ENCODE measurements at regions not wholly inside any gene's neighbourhood (a gene's known extent, or its start where the extent isn't known, plus 50 kb on each side); places are given as distances from the start of the nearest gene placed in this dataset.
A peak's percentile ranks its signal among the peaks of the same experiment; 100 is the strongest.
"Not testable (repeated sequence)": the region's sequence is repeated elsewhere in the genome, so short reads cannot be mapped to it uniquely, and the experiment has no call there.

DNA sequence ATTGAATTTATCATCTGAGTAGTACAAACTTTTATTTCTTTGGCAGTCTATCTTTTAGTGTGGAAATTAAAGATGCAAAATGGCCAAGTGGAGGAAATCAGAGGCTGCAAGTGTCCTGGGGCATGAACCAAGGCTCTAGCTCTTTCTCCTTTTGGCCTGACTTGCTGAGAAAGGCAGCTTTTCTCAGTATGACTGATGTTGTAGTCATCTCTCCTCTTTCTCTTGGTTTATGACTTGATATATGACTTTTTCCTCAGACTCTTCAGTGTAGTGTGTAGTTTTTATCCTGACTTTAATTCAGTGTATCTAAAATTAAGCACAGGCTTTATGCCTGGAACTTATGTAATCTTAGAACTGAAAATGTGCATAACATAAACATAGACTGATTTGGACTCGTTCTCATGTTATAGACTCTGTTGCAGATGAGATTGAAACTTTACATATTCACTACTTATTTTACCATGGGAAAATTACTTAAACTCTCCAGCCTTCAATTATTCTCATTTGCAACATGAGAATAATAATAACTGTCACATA, 65.7 kb downstream of the SLITRK5 start:
- DNase-seq (ENCODE audit: low spot score in 2 of 2) (no peak), FAIRE-seq (no peak)

- FAIRE-seq (no peak), DNase-seq (ENCODE audit: low spot score in 2 of 2) (no peak)
Observed at GRCh38 chr13:87754097-87754496, 82.9 kb downstream of the SLITRK5 start.

GRCh38 chr13:87769445-87769844, 98.3 kb downstream of the SLITRK5 start:
- FAIRE-seq (no peak), DNase-seq (ENCODE audit: low spot score in 2 of 2) (no peak)

DNA sequence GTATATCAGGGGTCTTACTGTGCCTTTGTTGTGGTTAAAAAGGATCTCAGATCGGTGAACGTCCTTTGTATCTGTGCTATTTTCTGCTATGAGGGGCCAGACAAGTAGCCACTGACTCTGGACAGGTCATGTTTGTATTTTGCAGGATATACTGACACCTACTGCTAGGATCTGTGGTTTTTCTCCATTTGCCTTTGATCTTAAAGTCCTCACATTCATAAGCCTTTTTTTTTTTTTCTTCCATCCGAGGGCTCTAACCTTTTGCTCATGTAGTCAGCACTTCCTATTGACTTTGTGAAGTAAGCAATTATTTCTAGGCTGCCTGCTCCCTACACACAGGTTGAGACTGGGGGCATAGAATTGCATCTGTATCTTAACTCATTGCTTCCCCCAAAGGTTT, 106.2 kb downstream of the SLITRK5 start:
- no peak for DNase-seq (ENCODE audit: low spot score in 2 of 2)
- no peak for FAIRE-seq

- DNase-seq (ENCODE audit: low spot score in 2 of 2) (no peak), FAIRE-seq (no peak)
Observed at GRCh38 chr13:87778128-87778527, 107.0 kb downstream of the SLITRK5 start.

- DNase-seq (ENCODE audit: low spot score in 2 of 2): no peak
- no peak for FAIRE-seq
Observed at GRCh38 chr13:87779426-87779825, 108.3 kb downstream of the SLITRK5 start.

DNA sequence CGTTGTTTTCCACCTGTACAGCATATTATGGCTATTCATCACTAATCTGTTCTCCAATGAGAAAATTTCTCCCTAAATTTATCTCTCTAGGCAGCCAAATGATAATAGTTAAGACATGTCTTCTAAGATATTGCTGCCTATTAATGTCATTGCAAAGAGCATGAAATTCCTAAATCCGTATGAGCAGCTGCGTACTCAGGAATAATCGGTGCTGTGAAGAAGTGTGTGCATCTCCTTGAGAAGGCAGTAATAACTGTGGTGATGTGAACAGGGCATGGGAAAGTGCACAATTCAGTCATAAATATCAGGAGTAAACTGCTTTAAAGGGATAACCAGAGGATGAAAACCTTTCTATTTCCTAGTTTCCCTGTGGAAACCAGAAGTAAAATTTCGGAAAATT, 112.2 kb downstream of the SLITRK5 start:
- FAIRE-seq (no peak), DNase-seq (ENCODE audit: low spot score in 2 of 2) (no peak)

DNA sequence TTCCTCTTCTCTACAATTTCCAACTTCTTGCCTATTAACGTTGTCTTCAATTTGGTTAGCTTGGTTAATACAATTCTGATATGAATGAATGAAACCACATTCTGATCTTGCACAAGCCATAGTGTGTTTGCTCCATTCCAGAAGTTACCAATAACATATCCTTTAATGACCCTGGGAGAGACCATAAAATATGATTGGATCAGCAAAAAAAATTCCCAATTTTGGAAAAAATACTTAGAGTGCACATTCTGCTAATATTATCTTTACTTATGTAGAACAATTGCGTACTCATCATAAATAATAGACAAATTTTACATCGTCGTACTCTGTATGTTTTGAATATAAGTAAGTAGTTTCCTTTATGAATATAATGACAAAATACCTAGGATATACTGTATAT, 117.2 kb downstream of the SLITRK5 start:
- DNase-seq (ENCODE audit: low spot score in 2 of 2): no peak
- FAIRE-seq: no peak

DNA sequence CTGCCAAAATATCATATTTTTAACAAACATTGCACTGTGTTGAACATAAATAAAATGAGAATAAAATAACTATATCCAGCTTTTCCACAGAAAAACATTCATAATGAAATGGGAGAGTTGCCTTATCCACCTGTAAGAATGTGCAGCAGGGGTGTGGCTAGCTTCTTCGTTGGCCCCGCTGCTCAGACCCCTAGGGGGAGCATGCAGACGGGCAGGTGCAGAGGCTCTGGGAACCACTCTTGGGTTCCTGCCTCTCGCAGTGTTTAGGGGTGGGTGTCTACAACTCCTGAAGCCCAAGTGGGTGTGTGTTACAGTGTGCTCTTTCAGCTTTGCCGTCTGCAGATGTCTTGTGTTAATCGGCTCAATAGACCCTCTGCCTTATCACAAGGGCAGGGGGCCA, 121.7 kb downstream of the SLITRK5 start:
- DNase-seq (ENCODE audit: low spot score in 2 of 2): no peak
- no peak for FAIRE-seq

GRCh38 chr13:87798536-87798935, 127.4 kb downstream of the SLITRK5 start:
- FAIRE-seq: no peak
- DNase-seq (ENCODE audit: low spot score in 2 of 2): no peak

DNA sequence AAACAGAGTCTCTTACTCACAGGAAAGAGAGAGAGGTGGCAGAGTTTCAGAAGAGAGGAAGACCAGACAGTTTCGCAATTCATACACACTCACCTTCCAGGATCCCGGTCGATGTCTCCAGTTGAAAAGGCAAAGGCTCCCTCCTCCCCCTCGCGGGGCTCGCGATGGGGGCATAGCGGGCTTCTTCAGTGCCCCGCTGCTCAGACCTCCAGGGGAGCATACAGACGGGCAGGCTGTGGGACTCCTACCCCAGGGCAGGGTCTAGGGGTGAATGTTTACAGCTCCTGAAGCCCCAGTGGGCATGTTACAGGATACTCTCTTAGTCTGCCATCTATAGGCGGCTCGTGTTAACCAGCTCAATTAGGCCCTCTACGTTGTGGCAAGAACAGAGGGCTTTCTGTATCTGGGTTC, 139.2 kb downstream of the SLITRK5 start:
- DNase-seq (ENCODE audit: low spot score in 2 of 2): no peak
- FAIRE-seq: no peak

DNA sequence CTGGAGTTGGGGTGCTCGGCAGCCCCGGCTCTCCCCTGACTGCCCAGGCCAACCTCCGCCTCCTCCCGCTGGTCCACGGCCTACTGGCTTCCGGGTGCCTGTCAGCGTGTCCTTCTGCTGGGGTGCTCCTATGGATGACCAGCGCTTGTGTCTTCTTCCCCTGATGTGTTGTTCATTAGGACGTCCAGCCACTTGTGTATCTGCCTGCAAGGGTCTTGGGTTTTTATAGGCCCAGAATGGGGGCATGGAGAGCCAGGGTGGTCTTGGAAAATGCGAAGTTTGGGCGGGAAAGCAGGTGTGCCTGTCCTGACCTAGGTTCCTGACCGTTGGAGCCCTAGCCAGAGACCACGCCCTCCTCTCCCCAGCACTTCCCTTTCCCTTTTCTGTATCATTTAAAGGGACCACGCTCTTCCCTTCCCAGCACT, 139.8 kb downstream of the SLITRK5 start:
- DNase-seq (ENCODE audit: low spot score in 2 of 2): no peak
- no peak for FAIRE-seq

DNA sequence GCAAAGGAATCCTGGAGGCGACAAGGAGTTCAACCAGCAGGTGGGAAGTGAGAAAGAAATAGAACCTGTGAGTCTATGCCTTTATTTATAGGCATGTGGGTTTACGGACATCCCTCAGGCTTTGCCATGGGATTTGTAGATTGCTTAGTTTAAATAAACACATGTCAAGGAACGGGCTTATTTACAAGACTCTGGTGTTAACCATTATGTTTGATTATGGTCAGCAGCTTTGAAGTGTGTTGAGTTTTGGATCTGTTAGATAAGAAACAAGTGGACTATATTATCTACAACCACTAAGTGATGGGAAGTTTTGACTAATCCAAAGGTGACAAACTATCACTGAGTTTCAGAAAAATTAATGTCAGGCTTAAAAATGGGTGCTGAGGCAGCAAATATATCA, 143.2 kb downstream of the SLITRK5 start:
- FAIRE-seq: no peak
- no peak for DNase-seq (ENCODE audit: low spot score in 2 of 2)

GRCh38 chr13:87820241-87820640, 149.1 kb downstream of the SLITRK5 start:
- FAIRE-seq: no peak
- DNase-seq (ENCODE audit: low spot score in 2 of 2): no peak

GRCh38 chr13:87821512-87821911, 150.3 kb downstream of the SLITRK5 start:
- no peak for FAIRE-seq
- no peak for DNase-seq (ENCODE audit: low spot score in 2 of 2)

DNA sequence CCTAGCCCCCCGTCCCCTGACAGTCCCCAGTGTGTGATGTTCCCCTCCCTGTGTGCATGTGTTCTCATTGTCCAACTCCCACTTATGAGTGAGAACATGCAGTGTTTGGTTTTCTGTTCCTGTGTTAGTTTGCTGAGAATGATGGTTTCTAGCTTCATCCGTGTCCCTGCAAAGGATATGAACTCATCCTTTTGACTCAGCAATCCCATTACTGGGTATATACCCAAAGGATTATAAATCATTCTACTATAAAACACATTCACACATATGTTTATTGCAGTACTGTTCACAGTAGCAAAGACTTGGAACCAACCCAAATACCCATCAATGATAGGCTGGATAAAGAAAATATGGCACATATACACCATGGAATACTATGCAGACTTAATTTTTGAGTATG, 155.1 kb downstream of the SLITRK5 start:
- not testable (repeated sequence) for DNase-seq (ENCODE audit: low spot score in 2 of 2); FAIRE-seq

GRCh38 chr13:87827479-87827878, 156.3 kb downstream of the SLITRK5 start:
- no peak for FAIRE-seq
- no peak for DNase-seq (ENCODE audit: low spot score in 2 of 2)

GRCh38 chr13:87837522-87837921, 166.4 kb downstream of the SLITRK5 start:
- no peak for FAIRE-seq

GRCh38 chr13:87837946-87838345, 166.8 kb downstream of the SLITRK5 start:
- FAIRE-seq (no peak), DNase-seq (ENCODE audit: low spot score in 2 of 2) (no peak)

More at GRCh38 chr13:87837522-87837921, 166.4 kb downstream of the SLITRK5 start:
- DNase-seq (ENCODE audit: low spot score in 2 of 2): no peak

DNA sequence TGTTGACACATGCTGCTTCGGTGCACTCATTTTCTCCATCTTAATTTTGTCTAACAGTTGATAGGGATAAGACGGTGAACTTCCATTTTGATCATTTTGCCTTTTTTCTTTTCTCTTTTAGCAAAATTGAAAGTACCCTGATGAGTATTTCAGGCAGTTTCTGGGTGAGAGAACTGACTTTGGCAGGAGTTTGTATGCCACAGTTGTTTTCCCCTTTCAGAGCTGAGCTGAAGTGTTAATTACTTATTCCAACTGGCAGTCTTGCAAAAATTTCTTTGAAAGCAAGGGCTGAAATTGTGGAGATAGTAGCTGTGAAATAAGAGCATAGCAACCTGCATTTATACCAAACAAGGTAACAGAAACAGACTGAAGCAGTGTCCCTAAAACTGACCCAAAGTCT, 180.2 kb downstream of the SLITRK5 start:
- FAIRE-seq: no peak
- DNase-seq (ENCODE audit: low spot score in 2 of 2): peak in 1 of 2 donors; percentile 8

- DNase-seq (ENCODE audit: low spot score in 2 of 2) (no peak), FAIRE-seq (peak; percentile 44)
Observed at GRCh38 chr13:87855553-87855952, 184.4 kb downstream of the SLITRK5 start.

- DNase-seq (ENCODE audit: low spot score in 2 of 2) (no peak), FAIRE-seq (no peak)
Observed at GRCh38 chr13:87859261-87859660, 188.1 kb downstream of the SLITRK5 start.

GRCh38 chr13:87867426-87867825, 196.3 kb downstream of the SLITRK5 start:
- FAIRE-seq (no peak), DNase-seq (ENCODE audit: low spot score in 2 of 2) (no peak)

All from frontal cortex (tissue), 3 donors.